GM23338 (cell line): ENCODE measurements at regions not wholly inside any gene's neighbourhood (a gene's known extent, or its start where the extent isn't known, plus 50 kb on each side); places are given as distances from the start of the nearest gene placed in this dataset.

Source experiments
- ATAC-seq: fragments of 200-7000 bp; cut with Tn5 transposase; 3 replicates; pipeline ENCODE4 v1.9.1; 2020
- DNase-seq: peaks from one replicate; pipeline ENCODE4 v3.0.0-alpha.2; 2015; ENCODE audit warnings: low spot score
- H2AFZ ChIP-seq: fragments of 200-600 bp; sonication (generic); 2 replicates; pipeline ENCODE4 v1.8.0; 2016; ENCODE audit warnings: antibody characterized with exemption, mild to moderate bottlenecking, moderate library complexity
- H3F3A ChIP-seq: fragments of 200-600 bp; sonication (generic); replicated peaks from 2 replicates; pipeline ENCODE4 v1.8.0; 2017; ENCODE audit warnings: antibody characterized with exemption, mixed run types, low read depth
- H3K27ac ChIP-seq: fragments of 200-600 bp; sonication (generic); 2 replicates; pipeline ENCODE4 v1.6.1; 2016; ENCODE audit warnings: low read depth
- H3K27me3 ChIP-seq: fragments of 200-600 bp; sonication (generic); 2 replicates; pipeline ENCODE4 v1.8.0; 2016; ENCODE audit warnings: mild to moderate bottlenecking, mixed run types, moderate library complexity; ENCODE audit not compliant: insufficient read depth
- H3K36me3 ChIP-seq: fragments of 200-600 bp; sonication (generic); 2 replicates; pipeline ENCODE4 v1.8.0; 2016; ENCODE audit warnings: mild to moderate bottlenecking; ENCODE audit not compliant: insufficient read depth
- H3K4me1 ChIP-seq: fragments of 200-600 bp; sonication (generic); 2 replicates; pipeline ENCODE4 v1.8.0; 2016; ENCODE audit warnings: mild to moderate bottlenecking, moderate library complexity; ENCODE audit not compliant: insufficient read depth
- H3K4me2 ChIP-seq: fragments of 200-600 bp; sonication (generic); 2 replicates; pipeline ENCODE4 v1.7.1; 2017; ENCODE audit warnings: mixed run types
- H3K4me3 ChIP-seq: fragments of 200-600 bp; sonication (generic); 2 replicates; pipeline ENCODE4 v1.6.1; 2016; ENCODE audit warnings: mixed run types
- H3K79me2 ChIP-seq: fragments of 200-600 bp; sonication (generic); replicated peaks from 2 replicates; pipeline ENCODE4 v1.8.0; 2017; ENCODE audit warnings: mild to moderate bottlenecking; ENCODE audit not compliant: insufficient read depth
- H3K9me2 ChIP-seq: fragments of 200-600 bp; sonication (generic); 2 replicates; pipeline ENCODE4 v1.8.0; 2017; ENCODE audit not compliant: insufficient read depth
- H4K20me1 ChIP-seq: fragments of 200-600 bp; sonication (generic); replicated peaks from 2 replicates; pipeline ENCODE4 v1.8.0; 2017; ENCODE audit warnings: mild to moderate bottlenecking; ENCODE audit not compliant: insufficient read depth
- H3K27ac Mint-ChIP-seq: 2 replicates; pipeline ENCODE4 v1.8.0; 2020; ENCODE audit warnings: inconsistent platforms, mild to moderate bottlenecking, moderate library complexity, mixed read lengths
- H3K27me3 Mint-ChIP-seq: 3 replicates; pipeline ENCODE4 v1.8.0; 2022; ENCODE audit warnings: low read depth, mild to moderate bottlenecking, moderate library complexity, mixed read lengths, inconsistent platforms; ENCODE audit not compliant: insufficient read depth, poor library complexity
- H3K36me3 Mint-ChIP-seq: 3 replicates; pipeline ENCODE4 v1.8.0; 2021; ENCODE audit warnings: low read depth, mild to moderate bottlenecking, inconsistent platforms, moderate library complexity, mixed read lengths
- H3K4me1 Mint-ChIP-seq: 3 replicates; pipeline ENCODE4 v1.8.0; 2020; ENCODE audit warnings: mild to moderate bottlenecking, inconsistent platforms, mixed read lengths
- H3K4me3 Mint-ChIP-seq: 3 replicates; pipeline ENCODE4 v1.8.0; 2021; ENCODE audit warnings: moderate library complexity, mild to moderate bottlenecking, inconsistent platforms, mixed read lengths
- H3K9me3 Mint-ChIP-seq: 3 replicates; pipeline ENCODE4 v1.8.0; 2020; ENCODE audit warnings: moderate library complexity, mild to moderate bottlenecking, inconsistent platforms, mixed read lengths
- CREB1 ChIP-seq: fragments of 250-450 bp; sonication (Bioruptor Pico); IDR thresholded peaks from 2 replicates; pipeline ENCODE4 v1.5.0; 2020; ENCODE audit warnings: low read depth, mild to moderate bottlenecking, moderate library complexity
- CTCF ChIP-seq, 2 experiments: fragments of 200-600 bp in 1 of 2; sonication (generic) in 1 of 2; conservative IDR thresholded peaks; 2 replicates each; pipeline versions ENCODE4 v1.5.1 to v1.6.1; 2016 to 2017; ENCODE audit warnings: antibody characterized with exemption in 2 of 2, low read depth in 2 of 2, mild to moderate bottlenecking in 2 of 2, moderate library complexity in 1 of 2
- ETS1 ChIP-seq: IDR thresholded peaks from 2 replicates; pipeline ENCODE4 v1.6.1; 2016; ENCODE audit warnings: antibody characterized with exemption
- EZH2 ChIP-seq: fragments of 200-600 bp; sonication (generic); IDR thresholded peaks from one replicate; pipeline ENCODE4 v1.8.0; 2017; ENCODE audit warnings: antibody characterized with exemption, mild to moderate bottlenecking, low read depth; ENCODE audit not compliant: unreplicated experiment
- EZH2phosphoT487 ChIP-seq: fragments of 200-600 bp; sonication (generic); IDR thresholded peaks from one replicate; pipeline ENCODE4 v1.8.1; 2018; ENCODE audit warnings: antibody characterized with exemption; ENCODE audit not compliant: unreplicated experiment
- JUNB ChIP-seq: IDR thresholded peaks from one replicate; pipeline ENCODE4 v1.6.1; 2016; ENCODE audit warnings: antibody characterized with exemption; ENCODE audit not compliant: unreplicated experiment
- NANOG ChIP-seq: IDR thresholded peaks from 2 replicates; pipeline ENCODE4 v1.6.1; 2016; ENCODE audit warnings: antibody characterized with exemption, borderline replicate concordance
- POLR2AphosphoS5 ChIP-seq: IDR thresholded peaks from 2 replicates; pipeline ENCODE4 v1.6.1; 2016; ENCODE audit warnings: antibody characterized with exemption, low read depth
- REST ChIP-seq: IDR thresholded peaks from one replicate; pipeline ENCODE4 v1.6.1; 2018; ENCODE audit warnings: antibody characterized with exemption; ENCODE audit not compliant: unreplicated experiment
- STAT1 ChIP-seq: IDR thresholded peaks from one replicate; pipeline ENCODE4 v1.6.1; 2016; ENCODE audit warnings: antibody characterized with exemption; ENCODE audit not compliant: unreplicated experiment
- ZNF114 ChIP-seq: fragments of 250-450 bp; sonication (Bioruptor Pico); IDR thresholded peaks from 2 replicates; pipeline ENCODE4 v1.5.0; 2020; ENCODE audit warnings: mild to moderate bottlenecking, moderate library complexity
- ZNF331 ChIP-seq: fragments of 250-450 bp; sonication (Bioruptor Pico); IDR thresholded peaks from 2 replicates; pipeline ENCODE4 v1.5.0; 2020; ENCODE audit warnings: low read depth, mild to moderate bottlenecking, moderate library complexity
- ZNF462 ChIP-seq: fragments of 250-450 bp; sonication (Bioruptor Pico); IDR thresholded peaks from 2 replicates; pipeline ENCODE4 v1.5.0; 2020; ENCODE audit warnings: mild to moderate bottlenecking, moderate library complexity

- H3K27me3 Mint-ChIP-seq: peaks cover 2% of the 10 kb centered on the region
- no peak for TF ChIP-seq ETS1
- TF ChIP-seq CTCF (conservative IDR thresholded peaks at IDR 0.05; ENCODE audit: low read depth in 2 of 2): no peak
- TF ChIP-seq STAT1: no peak
- no peak for TF ChIP-seq CREB1
- TF ChIP-seq POLR2AphosphoS5: no peak
- no peak for TF ChIP-seq ZNF331 (CRISPR knock-in tag)
- no peak for TF ChIP-seq ZNF462 (CRISPR knock-in tag)
- no peak for TF ChIP-seq ZNF114 (CRISPR knock-in tag)
- TF ChIP-seq REST: no peak
- no peak for TF ChIP-seq JUNB
- TF ChIP-seq EZH2: no peak
- no peak for TF ChIP-seq EZH2phosphoT487
- TF ChIP-seq NANOG: no peak
Measured at GRCh38 chr21:32844076-32844475, 72.5 kb upstream of the PAXBP1 start.

More at GRCh38 chr21:32844076-32844475, 72.5 kb upstream of the PAXBP1 start:
- Histone ChIP-seq H3K9me2 (peaks cover 10% of the 10 kb centered on the region; the same call in 1 of the 2 replicates), H4K20me1 (no peaks in the 10 kb centered on the region), H3K36me3 (no peaks in the 10 kb centered on the region), H3F3A (no peaks in the 10 kb centered on the region), H3K27me3 (no peaks in the 10 kb centered on the region), H2AFZ (no peak overlapping the region; the same call in 1 of the 2 replicates), H3K79me2 (no peaks in the 10 kb centered on the region), H3K4me2 (no peak overlapping the region), H3K27ac (no peak overlapping the region), H3K4me3 (no peak overlapping the region), H3K4me1 (peaks cover 3% of the 10 kb centered on the region; the same call in 1 of the 2 replicates)
- H3K27ac Mint-ChIP-seq: no peak overlapping the region
- ATAC-seq: no peak
- H3K4me1 Mint-ChIP-seq: peaks cover 3% of the 10 kb centered on the region; the same call in 1 of the 3 replicates
- no peak overlapping the region for H3K4me3 Mint-ChIP-seq
- no peaks in the 10 kb centered on the region for H3K36me3 Mint-ChIP-seq
- DNase-seq: no peak
- no peaks in the 10 kb centered on the region for H3K9me3 Mint-ChIP-seq
